ENCODE measurements at regions not wholly inside any gene's neighbourhood (a gene's known extent, or its start where the extent isn't known, plus 50 kb on each side); places are given as distances from the start of the nearest gene placed in this dataset.

GRCh38 chr13:78430166-78430791 is 173.1 kb downstream of the POU4F1 start:
- TF ChIP-seq CTCF (conservative IDR thresholded peaks at IDR 0.05 in 1 of 2, IDR thresholded peaks at IDR 0.05 in 1 of 2; ENCODE audit: low read depth in 1 of 2, low read length in 2 of 2) (no peak), EZH2 (IDR thresholded peaks at IDR 0.05; ENCODE audit: low read length, missing control alignments) (no peak)

All from fibroblast of lung (primary cell).